GM13976 (cell line): ENCODE measurements at regions not wholly inside any gene's neighbourhood (a gene's known extent, or its start where the extent isn't known, plus 50 kb on each side); places are given as distances from the start of the nearest gene placed in this dataset.

Source experiments
- DNase-seq: peaks from one replicate; pipeline ENCODE4 v3.0.0; 2012; ENCODE audit warnings: low spot score
- in situ Hi-C: fragments of 300-500 bp; cut with MboI; formaldehyde crosslinking; loops from one replicate; pipeline ENCODE4 v1.12.0; 2022; ENCODE audit warnings: low sequenced_read_pairs, mixed read lengths, inconsistent platforms; ENCODE audit not compliant: unreplicated experiment
- TF ChIP-seq, protein P1 (sequence below): IDR thresholded peaks from 2 replicates; pipeline ENCODE4 v1.5.1; 2012; ENCODE audit warnings: borderline replicate concordance, mild to moderate bottlenecking; ENCODE audit not compliant: insufficient read depth; ENCODE audit errors: extremely low read depth, missing control alignments, control extremely low read depth

DNA sequence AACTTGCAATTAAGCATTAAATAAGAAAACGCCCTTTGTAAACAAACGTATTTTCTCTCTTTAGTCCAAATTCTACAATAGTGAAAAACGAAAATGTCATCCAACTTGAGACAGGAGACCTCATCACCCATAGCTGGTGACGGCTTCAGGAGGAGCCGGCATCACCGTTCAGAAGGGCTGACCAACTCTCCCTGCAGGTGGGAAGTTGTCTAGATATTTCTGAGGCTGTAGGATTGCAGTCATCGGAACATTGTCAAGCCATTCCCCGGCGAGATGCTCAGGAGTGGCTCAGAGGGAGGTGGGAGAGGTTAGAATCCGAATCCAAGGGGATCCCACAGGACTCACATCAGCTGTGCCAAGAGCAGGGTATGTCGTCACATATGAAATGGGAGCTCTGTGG is 76.7 kb downstream of the RBFOX3 start:
- TF ChIP-seq, protein P1, sequence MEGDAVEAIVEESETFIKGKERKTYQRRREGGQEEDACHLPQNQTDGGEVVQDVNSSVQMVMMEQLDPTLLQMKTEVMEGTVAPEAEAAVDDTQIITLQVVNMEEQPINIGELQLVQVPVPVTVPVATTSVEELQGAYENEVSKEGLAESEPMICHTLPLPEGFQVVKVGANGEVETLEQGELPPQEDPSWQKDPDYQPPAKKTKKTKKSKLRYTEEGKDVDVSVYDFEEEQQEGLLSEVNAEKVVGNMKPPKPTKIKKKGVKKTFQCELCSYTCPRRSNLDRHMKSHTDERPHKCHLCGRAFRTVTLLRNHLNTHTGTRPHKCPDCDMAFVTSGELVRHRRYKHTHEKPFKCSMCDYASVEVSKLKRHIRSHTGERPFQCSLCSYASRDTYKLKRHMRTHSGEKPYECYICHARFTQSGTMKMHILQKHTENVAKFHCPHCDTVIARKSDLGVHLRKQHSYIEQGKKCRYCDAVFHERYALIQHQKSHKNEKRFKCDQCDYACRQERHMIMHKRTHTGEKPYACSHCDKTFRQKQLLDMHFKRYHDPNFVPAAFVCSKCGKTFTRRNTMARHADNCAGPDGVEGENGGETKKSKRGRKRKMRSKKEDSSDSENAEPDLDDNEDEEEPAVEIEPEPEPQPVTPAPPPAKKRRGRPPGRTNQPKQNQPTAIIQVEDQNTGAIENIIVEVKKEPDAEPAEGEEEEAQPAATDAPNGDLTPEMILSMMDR = no peak
- in situ Hi-C loops = no loop called here
- no peak for DNase-seq

DNA sequence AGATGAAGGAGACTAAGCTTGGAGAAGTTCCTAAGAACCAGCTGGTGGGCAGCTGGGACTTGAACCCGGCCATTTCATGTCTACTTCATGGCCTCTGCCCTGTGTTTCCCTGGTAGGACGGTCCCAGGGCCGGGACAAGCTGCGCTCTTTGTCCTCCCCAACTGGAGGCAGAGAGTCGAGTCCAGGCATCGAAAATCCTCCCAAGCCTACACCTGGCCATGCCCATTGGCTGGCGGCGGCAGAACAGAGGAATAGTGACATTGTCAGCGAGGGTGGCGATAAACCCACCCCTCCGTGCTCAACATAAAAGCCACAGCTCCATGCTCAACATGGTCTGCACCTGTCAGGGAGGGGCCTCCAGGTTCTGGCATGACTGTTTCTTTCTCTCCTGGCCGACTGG is 77.7 kb downstream of the RBFOX3 start:
- no peak for DNase-seq
- TF ChIP-seq, protein P1 = no peak
- in situ Hi-C loops = no loop called here

DNA sequence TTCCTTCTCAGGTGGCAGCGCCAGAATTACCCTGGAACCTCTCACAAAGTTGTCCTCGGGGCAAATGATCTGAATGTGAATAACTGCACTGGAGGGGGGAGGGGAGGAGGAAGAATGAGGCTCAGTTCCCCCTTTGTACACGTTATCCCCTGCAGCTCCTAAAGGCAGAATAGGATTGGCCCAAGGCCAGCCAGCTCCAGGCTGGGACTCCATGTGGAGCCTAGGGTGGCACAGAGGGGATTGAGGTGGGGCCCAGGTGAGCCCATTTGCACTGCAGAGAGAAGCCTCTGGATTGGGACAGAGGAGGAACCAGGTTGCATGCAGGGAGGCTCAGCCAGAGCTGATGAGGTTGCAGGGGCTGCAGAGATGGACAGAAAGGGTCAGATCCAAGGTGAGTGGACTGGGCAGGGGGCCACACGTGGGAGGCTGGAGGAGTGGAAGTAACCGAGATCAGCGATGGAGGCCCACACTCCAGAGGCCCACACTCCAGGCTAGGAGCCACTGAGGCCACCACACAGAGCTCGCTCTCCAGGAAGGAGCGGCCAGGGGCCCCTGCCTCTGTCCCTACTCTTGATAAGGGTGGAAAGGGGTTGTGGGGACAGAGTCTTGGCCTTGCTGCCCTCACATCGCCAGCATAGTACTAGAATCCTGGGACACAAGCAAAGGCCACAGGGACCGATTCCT is 78.6 kb downstream of the RBFOX3 start:
- DNase-seq = no peak
- in situ Hi-C loops = no loop called here
- TF ChIP-seq, protein P1 = no peak

DNA sequence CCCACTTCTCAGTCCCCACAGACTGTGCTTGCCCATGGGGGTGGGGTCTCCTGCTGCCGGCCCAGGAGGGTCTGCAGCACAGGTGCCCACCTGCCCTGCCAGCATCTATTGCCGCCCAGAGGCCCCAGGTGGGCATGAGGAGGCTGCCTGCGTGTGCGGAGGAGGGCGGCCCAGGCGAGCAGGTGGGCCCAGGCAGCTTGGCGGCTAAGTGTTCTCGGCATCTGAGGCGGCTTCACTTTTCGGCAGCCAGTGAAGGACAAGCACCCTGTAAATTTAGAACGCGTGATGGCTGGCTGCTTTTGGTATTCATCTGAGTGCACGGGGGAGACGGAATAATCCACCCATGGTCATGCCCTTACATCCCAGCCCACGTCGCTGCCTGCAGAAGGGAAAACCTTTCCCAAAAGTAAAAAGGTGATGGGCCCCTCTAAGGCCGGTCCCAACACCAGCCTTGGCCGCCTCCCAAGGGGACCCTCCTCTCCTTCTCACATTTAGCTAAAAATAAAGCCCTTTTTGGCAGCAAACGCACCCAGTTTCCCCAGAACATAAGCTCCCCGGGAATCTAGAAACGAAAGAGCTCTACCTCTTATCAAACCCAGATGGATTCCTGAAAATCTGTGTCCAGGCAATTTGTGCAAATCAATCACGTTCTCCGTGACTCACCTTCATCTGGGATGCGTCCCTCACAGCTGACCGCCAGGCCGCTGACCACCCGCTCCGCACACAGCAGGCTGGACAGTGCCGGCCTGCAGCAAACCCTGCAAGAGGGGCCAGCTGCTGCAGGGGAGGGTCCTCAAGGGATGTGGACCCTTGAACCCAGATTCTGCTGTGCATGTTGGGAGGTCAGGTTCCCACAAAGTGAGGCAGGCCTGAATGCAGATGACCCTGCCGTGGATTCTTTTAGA is 79.4 kb downstream of the RBFOX3 start:
- in situ Hi-C loops = no loop called here
- DNase-seq = no peak
- TF ChIP-seq, protein P1 = no peak

DNA sequence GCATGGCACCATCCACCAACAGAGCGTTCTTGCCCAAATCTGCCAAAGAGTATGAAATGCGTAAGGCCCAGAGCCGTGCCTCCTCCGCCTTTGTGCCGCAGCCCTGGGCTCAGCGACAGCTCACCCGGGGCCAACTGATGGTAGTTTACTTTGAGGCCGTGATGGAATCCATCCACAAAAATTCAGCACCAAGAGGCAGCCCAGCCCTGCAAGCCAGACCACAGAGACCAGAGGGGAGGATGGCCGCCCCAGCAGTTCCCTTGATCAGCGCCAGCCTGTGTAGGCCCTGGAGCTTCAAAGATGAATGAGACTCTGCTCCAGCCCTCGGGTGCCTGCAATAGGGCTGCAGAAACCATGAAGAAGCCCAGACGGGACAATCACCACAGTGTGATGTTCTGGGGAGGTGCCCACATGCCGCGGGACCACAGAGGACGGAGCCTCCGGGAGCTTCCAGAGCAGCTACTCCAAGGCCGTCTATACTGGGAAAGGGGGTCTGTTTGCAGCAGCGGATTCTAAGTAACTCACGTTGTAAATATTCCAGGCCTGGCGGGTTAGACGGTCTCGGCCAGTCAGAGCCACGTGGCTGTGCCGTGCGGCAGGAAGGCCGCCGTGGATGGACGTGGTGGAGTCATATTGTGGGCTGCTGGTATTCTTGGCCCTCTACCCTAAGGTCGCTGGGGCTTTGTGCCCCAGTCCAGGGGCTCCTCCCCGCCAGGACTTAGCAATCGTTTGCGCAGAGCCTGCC is 80.3 kb downstream of the RBFOX3 start:
- in situ Hi-C loops = no loop called here
- TF ChIP-seq, protein P1 = no peak
- no peak for DNase-seq

DNA sequence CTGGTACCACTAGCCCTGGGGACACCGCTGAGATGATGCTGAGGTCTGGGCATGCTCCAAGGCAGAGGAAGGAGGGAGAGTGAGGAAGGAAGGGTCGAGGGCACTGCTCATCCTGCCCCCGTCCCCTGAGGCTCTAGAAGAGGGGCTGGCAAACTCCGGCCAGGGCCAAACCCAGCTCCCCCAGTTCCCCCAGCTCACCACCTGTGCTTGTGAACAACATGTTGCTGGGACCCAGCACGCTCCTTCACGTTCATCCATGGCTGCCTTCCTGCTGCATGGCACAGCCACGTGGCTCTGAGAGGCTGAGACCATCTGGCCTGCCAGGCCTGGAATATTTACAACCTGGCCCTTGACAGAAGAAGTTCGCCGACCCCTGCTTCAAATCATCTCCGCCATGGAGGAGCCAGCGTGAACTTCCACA is 81.2 kb downstream of the RBFOX3 start:
- in situ Hi-C loops = no loop called here
- TF ChIP-seq, protein P1 = no peak
- no peak for DNase-seq
